Trophoblast cell (in vitro differentiated cells and primary cell): ENCODE measurements at regions not wholly inside any gene's neighbourhood (a gene's known extent, or its start where the extent isn't known, plus 50 kb on each side); places are given as distances from the start of the nearest gene placed in this dataset.

Experiments used
- DNase-seq, 2 donors: peaks; one replicate each; pipeline ENCODE4 v3.0.0-alpha.2; 2016
- H2AFZ ChIP-seq: 2 replicates; pipeline ENCODE4 v1.6.1; 2013; ENCODE audit warnings: low read length, moderate library complexity, mild to moderate bottlenecking; ENCODE audit not compliant: insufficient read depth, poor library complexity
- H2AK5ac ChIP-seq: 2 replicates; pipeline ENCODE4 v1.6.1; 2013; ENCODE audit warnings: mild to moderate bottlenecking, low read length
- H2BK120ac ChIP-seq: 2 replicates; pipeline ENCODE4 v1.6.1; 2013; ENCODE audit warnings: low read length, mild to moderate bottlenecking, moderate library complexity; ENCODE audit not compliant: insufficient read depth, poor library complexity
- H2BK12ac ChIP-seq: 2 replicates; pipeline ENCODE4 v1.6.1; 2013; ENCODE audit warnings: mild to moderate bottlenecking, low read length, moderate library complexity
- H2BK5ac ChIP-seq: 2 replicates; pipeline ENCODE4 v1.6.1; 2013; ENCODE audit warnings: low read length, low read depth, moderate library complexity, mild to moderate bottlenecking; ENCODE audit not compliant: poor library complexity
- H3K14ac ChIP-seq: 2 replicates; pipeline ENCODE4 v1.6.1; 2013; ENCODE audit warnings: mild to moderate bottlenecking, low read length
- H3K18ac ChIP-seq: 2 replicates; pipeline ENCODE4 v1.6.1; 2013; ENCODE audit warnings: mild to moderate bottlenecking, low read length
- H3K23ac ChIP-seq: 2 replicates; pipeline ENCODE4 v1.6.1; 2013; ENCODE audit warnings: low read length
- H3K27ac ChIP-seq: 2 replicates; pipeline ENCODE4 v1.5.1; 2013; ENCODE audit warnings: low read depth, mild to moderate bottlenecking, inconsistent platforms, low read length, moderate library complexity
- H3K27me3 ChIP-seq: 2 replicates; pipeline ENCODE4 v1.6.1; 2013; ENCODE audit warnings: inconsistent platforms, mild to moderate bottlenecking, low read length, moderate library complexity; ENCODE audit not compliant: insufficient read depth
- H3K36me3 ChIP-seq, 2 experiments: 1 replicate in 1 of 2; 2 replicates in 1 of 2; pipeline ENCODE4 v1.6.1; 2013; ENCODE audit warnings: low read length in 2 of 2, mild to moderate bottlenecking in 2 of 2, moderate library complexity in 1 of 2; ENCODE audit not compliant: insufficient read depth in 2 of 2, control insufficient read depth in 1 of 2
- H3K4ac ChIP-seq: 2 replicates; pipeline ENCODE4 v1.6.1; 2013; ENCODE audit warnings: low read depth, mild to moderate bottlenecking, low read length, moderate library complexity
- H3K4me1 ChIP-seq, 2 experiments: 1 replicate in 1 of 2; 2 replicates in 1 of 2; pipeline ENCODE4 v1.6.1; 2013; ENCODE audit warnings: low read length in 2 of 2, mild to moderate bottlenecking in 2 of 2, moderate library complexity in 1 of 2; ENCODE audit not compliant: insufficient read depth in 2 of 2, control insufficient read depth in 1 of 2
- H3K4me2 ChIP-seq: 2 replicates; pipeline ENCODE4 v1.6.1; 2013; ENCODE audit warnings: inconsistent platforms, mild to moderate bottlenecking, low read length, moderate library complexity
- H3K4me3 ChIP-seq: 2 replicates; pipeline ENCODE4 v1.5.1; 2013; ENCODE audit warnings: mild to moderate bottlenecking, low read depth, low read length, inconsistent platforms
- H3K79me1 ChIP-seq: one replicate; pipeline ENCODE4 v1.6.1; 2013; ENCODE audit warnings: low read length
- H3K79me2 ChIP-seq: 2 replicates; pipeline ENCODE4 v1.6.1; 2013; ENCODE audit warnings: low read length, mild to moderate bottlenecking; ENCODE audit not compliant: control insufficient read depth, insufficient read depth, poor library complexity
- H3K9ac ChIP-seq: 2 replicates; pipeline ENCODE4 v1.6.1; 2013; ENCODE audit warnings: mild to moderate bottlenecking, low read length
- H3K9me3 ChIP-seq: 2 replicates; pipeline ENCODE4 v1.6.1; 2013; ENCODE audit warnings: low read depth, mild to moderate bottlenecking, control low read depth, inconsistent platforms, low read length; ENCODE audit not compliant: insufficient read depth
- H4K12ac ChIP-seq: 2 replicates; pipeline ENCODE4 v1.6.1; 2013; ENCODE audit warnings: low read depth, mild to moderate bottlenecking, low read length, moderate library complexity
- H4K8ac ChIP-seq: 2 replicates; pipeline ENCODE4 v1.6.1; 2013; ENCODE audit warnings: low read depth, mild to moderate bottlenecking, low read length, moderate library complexity
- H4K91ac ChIP-seq: one replicate; pipeline ENCODE4 v1.6.1; 2013; ENCODE audit warnings: low read depth, mild to moderate bottlenecking, low read length, moderate library complexity
- WGBS: extraction: QIAGEN DNeasy Blood & Tissue Kit; methylation state at CpG from one replicate; pipeline ENCODE4 v1.1.7; 2013; ENCODE audit warnings: missing lambda C conversion rate; ENCODE audit not compliant: insufficient read length, insufficient coverage; ENCODE audit errors: extremely low coverage; 5-methylcytosine and 5-hydroxymethylcytosine counted together

DNA sequence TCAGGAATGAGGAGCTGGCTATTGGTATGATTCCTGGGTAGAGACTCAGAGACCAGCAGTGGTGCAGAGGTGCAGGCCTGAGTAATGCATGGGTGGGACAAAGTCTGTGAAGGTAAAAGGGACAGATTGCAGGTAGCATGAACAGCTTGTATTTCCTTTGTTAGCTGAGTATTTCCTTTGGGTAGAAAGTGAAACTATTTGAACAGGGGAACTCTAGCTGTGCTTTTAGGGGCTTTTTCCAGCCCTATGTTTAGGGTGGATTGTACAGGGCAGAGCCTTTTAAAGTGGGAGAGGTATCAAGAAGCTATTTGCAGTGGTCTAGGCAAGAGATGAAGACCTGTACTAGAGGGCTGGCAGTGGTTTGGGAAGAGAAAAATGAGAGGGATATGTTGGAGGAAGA is 739.9 kb downstream of the REEP3 start:
- Histone ChIP-seq H4K91ac (no peak overlapping the region), H3K27me3 (no peaks in the 10 kb centered on the region), H3K14ac (no peak overlapping the region), H3K27ac (no peak overlapping the region), H3K4me2 (no peak overlapping the region), H4K8ac (no peak overlapping the region), H2BK12ac (no peak overlapping the region), H3K18ac (no peak overlapping the region), H3K79me2 (no peaks in the 10 kb centered on the region), H3K4me1 (no peaks in the 10 kb centered on the region), H2AFZ (no peak overlapping the region), H3K9ac (no peak overlapping the region), H4K12ac (no peak overlapping the region), H2BK120ac (no peak overlapping the region), H3K4ac (no peak overlapping the region), H3K23ac (no peak overlapping the region), H3K36me3 (no peaks in the 10 kb centered on the region), H3K4me3 (no peak overlapping the region), H2BK5ac (no peak overlapping the region), H3K9me3 (no peaks in the 10 kb centered on the region), H3K79me1 (no peaks in the 10 kb centered on the region), H2AK5ac (no peak overlapping the region)
- no peak for DNase-seq

DNA sequence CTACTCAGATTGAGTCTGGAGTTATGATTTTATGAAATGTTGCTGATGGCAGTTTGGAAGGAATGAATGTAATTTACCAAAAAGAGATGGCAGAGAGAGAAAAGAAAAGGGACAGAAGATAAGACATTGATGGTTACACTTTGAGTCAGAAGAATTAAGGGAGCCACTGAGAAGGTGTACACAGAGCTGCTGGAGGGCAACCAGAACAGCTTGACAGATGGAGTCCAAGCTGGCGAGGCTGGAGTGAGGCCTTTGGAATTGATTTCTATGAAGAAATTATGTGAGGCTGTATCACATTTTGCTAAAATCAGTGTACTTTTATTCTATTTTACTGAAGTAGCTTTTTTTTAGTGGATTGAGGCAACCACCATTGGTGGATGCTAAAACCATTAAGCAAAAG is 740.5 kb downstream of the REEP3 start:
- Histone ChIP-seq H2AFZ (no peak overlapping the region), H3K23ac (no peak overlapping the region), H2BK5ac (no peak overlapping the region), H3K27me3 (no peaks in the 10 kb centered on the region), H4K8ac (no peak overlapping the region), H3K79me1 (no peaks in the 10 kb centered on the region), H3K79me2 (no peaks in the 10 kb centered on the region), H3K9ac (no peak overlapping the region), H3K4ac (no peak overlapping the region), H3K4me1 (no peaks in the 10 kb centered on the region), H3K14ac (no peak overlapping the region), H2BK12ac (no peak overlapping the region), H3K4me3 (no peak overlapping the region), H4K12ac (no peak overlapping the region), H3K9me3 (no peaks in the 10 kb centered on the region), H3K27ac (no peak overlapping the region), H3K36me3 (no peaks in the 10 kb centered on the region), H2AK5ac (no peak overlapping the region), H3K18ac (no peak overlapping the region), H2BK120ac (no peak overlapping the region), H4K91ac (no peak overlapping the region), H3K4me2 (no peak overlapping the region)
- no peak for DNase-seq
- WGBS: no CpG with 5 or more reads among the region's 1 CpG

DNA sequence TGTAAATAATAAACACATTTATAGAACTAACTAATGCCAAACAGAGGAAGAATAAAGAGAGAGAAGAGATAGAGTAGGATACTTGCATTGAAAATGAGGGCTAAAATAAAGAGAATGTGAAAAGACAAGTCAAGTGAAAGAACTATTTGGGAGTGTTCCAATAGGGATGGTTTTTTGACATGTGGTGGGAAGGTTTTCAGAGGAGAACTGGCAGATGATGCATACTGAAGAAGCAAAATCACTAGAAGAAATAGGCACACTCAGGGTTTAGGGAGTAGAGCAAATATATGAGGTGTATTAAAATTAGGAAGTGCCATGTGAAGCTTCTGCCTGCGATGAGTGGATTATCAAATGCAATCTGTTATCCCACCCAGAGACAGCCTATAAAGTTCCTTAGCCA is 744.8 kb downstream of the REEP3 start:
- no peak overlapping the region for H3K23ac ChIP-seq
- no peak for DNase-seq
- H2BK5ac ChIP-seq: no peak overlapping the region
- H3K9me3 ChIP-seq: no peaks in the 10 kb centered on the region
- H2AK5ac ChIP-seq: no peak overlapping the region
- no peak overlapping the region for H3K4ac ChIP-seq
- no CpG with 5 or more reads among the region's 1 CpG for WGBS
- H3K79me1 ChIP-seq: no peaks in the 10 kb centered on the region
- no peaks in the 10 kb centered on the region for H3K27me3 ChIP-seq
- no peak overlapping the region for H2BK12ac ChIP-seq
- no peak overlapping the region for H3K4me3 ChIP-seq
- H3K18ac ChIP-seq: no peak overlapping the region
- H4K12ac ChIP-seq: no peak overlapping the region
- H3K79me2 ChIP-seq: no peaks in the 10 kb centered on the region
- no peak overlapping the region for H4K8ac ChIP-seq
- H3K4me1 ChIP-seq: no peaks in the 10 kb centered on the region
- no peak overlapping the region for H2AFZ ChIP-seq
- no peak overlapping the region for H3K14ac ChIP-seq
- H3K9ac ChIP-seq: no peak overlapping the region
- H4K91ac ChIP-seq: no peak overlapping the region
- no peaks in the 10 kb centered on the region for H3K36me3 ChIP-seq
- H3K4me2 ChIP-seq: no peak overlapping the region
- H2BK120ac ChIP-seq: no peak overlapping the region
- no peak overlapping the region for H3K27ac ChIP-seq

DNA sequence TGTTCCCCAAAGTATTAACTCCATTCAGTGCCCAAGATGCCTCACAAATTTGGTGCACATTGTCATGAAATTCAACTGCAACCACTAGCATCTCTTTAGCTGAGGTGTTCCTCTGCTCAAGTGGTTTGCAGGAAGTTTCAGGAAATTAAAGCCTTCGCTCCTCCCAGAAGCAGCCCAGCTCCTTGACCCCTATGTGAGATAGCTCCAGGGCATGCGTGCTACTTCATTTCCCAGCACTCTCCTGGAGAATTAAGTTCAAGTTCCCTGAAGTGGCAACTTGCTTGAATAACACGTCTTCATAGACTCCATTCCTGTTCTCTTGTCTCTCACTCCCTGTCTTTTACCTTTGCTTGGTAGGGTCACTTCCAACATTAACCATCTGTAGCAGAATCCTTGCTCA is 750.3 kb downstream of the REEP3 start:
- no peaks in the 10 kb centered on the region for H3K9me3 ChIP-seq
- H2BK5ac ChIP-seq: no peak overlapping the region
- H2BK12ac ChIP-seq: no peak overlapping the region
- H3K9ac ChIP-seq: no peak overlapping the region
- no peak overlapping the region for H4K91ac ChIP-seq
- no peak overlapping the region for H3K4ac ChIP-seq
- no peaks in the 10 kb centered on the region for H3K79me1 ChIP-seq
- H4K12ac ChIP-seq: no peak overlapping the region
- H2AK5ac ChIP-seq: no peak overlapping the region
- no peak overlapping the region for H3K4me3 ChIP-seq
- H3K4me2 ChIP-seq: no peak overlapping the region
- no peaks in the 10 kb centered on the region for H3K36me3 ChIP-seq
- no peak overlapping the region for H3K14ac ChIP-seq
- no peaks in the 10 kb centered on the region for H3K79me2 ChIP-seq
- no peaks in the 10 kb centered on the region for H3K4me1 ChIP-seq
- no peaks in the 10 kb centered on the region for H3K27me3 ChIP-seq
- no peak overlapping the region for H2AFZ ChIP-seq
- H4K8ac ChIP-seq: no peak overlapping the region
- H3K23ac ChIP-seq: no peak overlapping the region
- H2BK120ac ChIP-seq: no peak overlapping the region
- no peak overlapping the region for H3K27ac ChIP-seq
- no peak overlapping the region for H3K18ac ChIP-seq
- no peak for DNase-seq
- no CpG with 5 or more reads among the region's 3 CpGs for WGBS

DNA sequence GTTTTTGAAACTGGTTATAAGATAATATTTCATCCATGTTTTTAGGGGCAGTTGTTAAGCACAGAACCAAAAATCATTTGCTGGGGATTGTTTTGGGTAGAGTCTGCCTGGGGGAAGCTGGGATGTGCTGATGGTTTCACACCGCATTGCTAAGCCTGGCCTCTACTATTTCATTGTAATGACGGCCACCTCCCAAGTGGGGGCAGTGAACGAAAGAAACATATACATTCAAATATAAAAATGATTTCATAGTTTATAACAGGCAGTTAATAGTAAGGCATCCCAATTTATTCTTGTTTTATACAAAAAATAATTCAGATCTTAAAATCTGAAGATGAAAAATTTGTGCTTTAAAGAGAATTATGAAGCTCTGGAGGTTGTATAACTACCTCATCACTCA is 750.8 kb downstream of the REEP3 start:
- no peaks in the 10 kb centered on the region for H3K79me1 ChIP-seq
- H3K27me3 ChIP-seq: no peaks in the 10 kb centered on the region
- no peak overlapping the region for H3K9ac ChIP-seq
- H4K91ac ChIP-seq: no peak overlapping the region
- H3K4me2 ChIP-seq: no peak overlapping the region
- no peak for DNase-seq
- H3K4me1 ChIP-seq: no peaks in the 10 kb centered on the region
- no peak overlapping the region for H3K23ac ChIP-seq
- H3K4me3 ChIP-seq: no peak overlapping the region
- no peak overlapping the region for H4K8ac ChIP-seq
- WGBS: no CpG with 5 or more reads among the region's 3 CpGs
- no peak overlapping the region for H2AFZ ChIP-seq
- no peak overlapping the region for H2BK5ac ChIP-seq
- H4K12ac ChIP-seq: no peak overlapping the region
- no peak overlapping the region for H3K4ac ChIP-seq
- no peak overlapping the region for H2AK5ac ChIP-seq
- H3K27ac ChIP-seq: no peak overlapping the region
- no peak overlapping the region for H3K18ac ChIP-seq
- H3K14ac ChIP-seq: no peak overlapping the region
- H2BK12ac ChIP-seq: no peak overlapping the region
- no peak overlapping the region for H2BK120ac ChIP-seq
- no peaks in the 10 kb centered on the region for H3K36me3 ChIP-seq
- no peaks in the 10 kb centered on the region for H3K9me3 ChIP-seq
- no peaks in the 10 kb centered on the region for H3K79me2 ChIP-seq
